KMS-11 (cell line): ENCODE measurements at regions not wholly inside any gene's neighbourhood (a gene's known extent, or its start where the extent isn't known, plus 50 kb on each side); places are given as distances from the start of the nearest gene placed in this dataset.
"Not testable (repeated sequence)": the region's sequence is repeated elsewhere in the genome, so short reads cannot be mapped to it uniquely, and the experiment has no call there.

Experiments used
- H2AFZ ChIP-seq: fragments of 200-600 bp; sonication (generic); 2 replicates; pipeline ENCODE4 v1.6.1; 2016; ENCODE audit warnings: antibody characterized with exemption, mixed run types, low read depth
- H3K27ac ChIP-seq: fragments of 200-600 bp; sonication (generic); 2 replicates; pipeline ENCODE4 v1.6.1; 2016; ENCODE audit warnings: mild to moderate bottlenecking, mixed run types
- H3K27me3 ChIP-seq: fragments of 200-600 bp; sonication (generic); 2 replicates; pipeline ENCODE4 v1.6.1; 2017; ENCODE audit warnings: mild to moderate bottlenecking, low read depth, mixed run types, moderate library complexity; ENCODE audit not compliant: insufficient read depth
- H3K36me3 ChIP-seq: fragments of 200-600 bp; sonication (generic); 2 replicates; pipeline ENCODE4 v1.6.1; 2017; ENCODE audit warnings: mild to moderate bottlenecking, mixed run types; ENCODE audit not compliant: insufficient read depth
- H3K4me1 ChIP-seq: fragments of 200-600 bp; sonication (generic); 2 replicates; pipeline ENCODE4 v1.6.1; 2016; ENCODE audit warnings: mild to moderate bottlenecking, low read depth, mixed run types; ENCODE audit not compliant: poor library complexity, severe bottlenecking
- H3K4me2 ChIP-seq: fragments of 200-600 bp; sonication (generic); 2 replicates; pipeline ENCODE4 v1.7.0; 2016; ENCODE audit warnings: mild to moderate bottlenecking, mixed run types
- H3K4me3 ChIP-seq: fragments of 200-600 bp; sonication (generic); IDR thresholded peaks from 2 replicates; pipeline ENCODE4 v1.6.1; 2017; ENCODE audit warnings: low read depth, low read length, mixed read lengths; ENCODE audit not compliant: insufficient read depth
- H3K79me2 ChIP-seq: fragments of 200-600 bp; sonication (generic); 2 replicates; pipeline ENCODE4 v1.6.1; 2016; ENCODE audit warnings: low read depth, mixed run types; ENCODE audit not compliant: insufficient read depth
- H3K9ac ChIP-seq: fragments of 200-600 bp; sonication (generic); 2 replicates; pipeline ENCODE4 v1.6.1; 2016; ENCODE audit warnings: mild to moderate bottlenecking, mixed run types
- H4K20me1 ChIP-seq: fragments of 200-600 bp; sonication (generic); 2 replicates; pipeline ENCODE4 v1.6.1; 2016; ENCODE audit warnings: mild to moderate bottlenecking, mixed run types; ENCODE audit not compliant: insufficient read depth
- TF ChIP-seq, protein P1 (sequence below): fragments of 200-600 bp; sonication (generic); conservative IDR thresholded peaks from 2 replicates; pipeline ENCODE4 v1.6.1; 2017; ENCODE audit warnings: low read depth, mild to moderate bottlenecking, antibody characterized with exemption, low read length, moderate library complexity, mixed read lengths

DNA sequence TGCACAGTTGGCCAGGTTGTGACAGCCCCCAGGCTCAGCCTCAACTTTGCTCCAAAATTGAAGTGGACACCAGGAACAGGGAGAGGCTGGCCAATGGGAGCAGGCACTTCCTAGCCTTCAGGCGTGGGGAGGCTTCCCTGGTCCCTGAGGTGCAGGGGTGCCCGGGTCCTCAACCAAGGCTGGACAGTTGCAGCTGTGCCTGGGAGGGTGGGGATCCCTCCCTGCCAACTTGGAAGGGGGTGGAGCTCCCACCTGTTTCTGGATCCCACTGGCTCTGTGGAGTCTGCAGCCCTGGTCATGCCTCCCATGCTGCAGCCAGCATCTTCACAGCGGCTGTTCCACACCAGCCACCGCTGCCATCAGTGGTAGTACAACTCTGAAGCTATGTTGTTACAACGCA lies 502.8 kb upstream of the SLITRK5 start:
- Histone ChIP-seq H3K4me3 (no peak overlapping the region), H3K4me1 (no peaks in the 10 kb centered on the region), H3K27me3 (no peaks in the 10 kb centered on the region), H4K20me1 (no peaks in the 10 kb centered on the region), H3K79me2 (no peaks in the 10 kb centered on the region), H2AFZ (no peak overlapping the region), H3K36me3 (no peaks in the 10 kb centered on the region), H3K4me2 (no peak overlapping the region), H3K27ac (no peak overlapping the region), H3K9ac (no peak overlapping the region)
- TF ChIP-seq, protein P1, sequence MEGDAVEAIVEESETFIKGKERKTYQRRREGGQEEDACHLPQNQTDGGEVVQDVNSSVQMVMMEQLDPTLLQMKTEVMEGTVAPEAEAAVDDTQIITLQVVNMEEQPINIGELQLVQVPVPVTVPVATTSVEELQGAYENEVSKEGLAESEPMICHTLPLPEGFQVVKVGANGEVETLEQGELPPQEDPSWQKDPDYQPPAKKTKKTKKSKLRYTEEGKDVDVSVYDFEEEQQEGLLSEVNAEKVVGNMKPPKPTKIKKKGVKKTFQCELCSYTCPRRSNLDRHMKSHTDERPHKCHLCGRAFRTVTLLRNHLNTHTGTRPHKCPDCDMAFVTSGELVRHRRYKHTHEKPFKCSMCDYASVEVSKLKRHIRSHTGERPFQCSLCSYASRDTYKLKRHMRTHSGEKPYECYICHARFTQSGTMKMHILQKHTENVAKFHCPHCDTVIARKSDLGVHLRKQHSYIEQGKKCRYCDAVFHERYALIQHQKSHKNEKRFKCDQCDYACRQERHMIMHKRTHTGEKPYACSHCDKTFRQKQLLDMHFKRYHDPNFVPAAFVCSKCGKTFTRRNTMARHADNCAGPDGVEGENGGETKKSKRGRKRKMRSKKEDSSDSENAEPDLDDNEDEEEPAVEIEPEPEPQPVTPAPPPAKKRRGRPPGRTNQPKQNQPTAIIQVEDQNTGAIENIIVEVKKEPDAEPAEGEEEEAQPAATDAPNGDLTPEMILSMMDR, result no peak

DNA sequence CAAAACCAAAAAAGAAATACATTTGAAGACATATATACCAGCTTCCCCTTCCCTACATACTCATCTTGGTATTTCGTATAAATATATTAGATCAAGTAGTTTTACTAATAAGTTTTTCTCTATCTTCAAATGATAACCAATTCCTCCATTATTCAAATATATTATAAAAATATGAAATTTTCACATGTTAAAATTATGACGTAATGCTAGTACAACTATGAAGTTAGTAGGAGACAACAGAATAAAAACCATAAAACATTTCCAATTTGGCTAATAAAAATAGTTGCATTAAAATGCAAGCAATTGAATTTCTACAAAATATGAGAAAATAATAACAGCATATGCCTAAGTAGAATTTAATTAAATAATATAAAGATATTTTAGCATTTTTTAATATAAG lies 501.8 kb upstream of the SLITRK5 start:
- no peak overlapping the region for H2AFZ ChIP-seq
- no peak overlapping the region for H3K27ac ChIP-seq
- H3K9ac ChIP-seq, result no peak overlapping the region
- no peaks in the 10 kb centered on the region for H4K20me1 ChIP-seq
- H3K4me2 ChIP-seq, result no peak overlapping the region
- no peaks in the 10 kb centered on the region for H3K4me1 ChIP-seq
- H3K4me3 ChIP-seq, result no peak overlapping the region
- H3K36me3 ChIP-seq, result no peaks in the 10 kb centered on the region
- TF ChIP-seq, protein P1, result no peak
- H3K27me3 ChIP-seq, result no peaks in the 10 kb centered on the region
- no peaks in the 10 kb centered on the region for H3K79me2 ChIP-seq

- TF ChIP-seq, protein P1, result no peak
- Histone ChIP-seq H3K9ac (no peak overlapping the region), H3K36me3 (no peaks in the 10 kb centered on the region), H3K79me2 (no peaks in the 10 kb centered on the region), H4K20me1 (no peaks in the 10 kb centered on the region), H3K27ac (no peak overlapping the region), H3K27me3 (no peaks in the 10 kb centered on the region), H3K4me2 (no peak overlapping the region), H2AFZ (no peak overlapping the region), H3K4me1 (no peaks in the 10 kb centered on the region), H3K4me3 (no peak overlapping the region)
Observed at GRCh38 chr13:87172166-87172835, 498.9 kb upstream of the SLITRK5 start.

GRCh38 chr13:87185138-87185537 lies 486.0 kb upstream of the SLITRK5 start:
- not testable (repeated sequence) for H3K27ac ChIP-seq

GRCh38 chr13:87186647-87187046 lies 484.5 kb upstream of the SLITRK5 start:
- not testable (repeated sequence) for H3K36me3 ChIP-seq, H3K4me2 ChIP-seq, H3K79me2 ChIP-seq, H3K27me3 ChIP-seq, H4K20me1 ChIP-seq, H2AFZ ChIP-seq, H3K4me3 ChIP-seq, H3K9ac ChIP-seq, H3K27ac ChIP-seq, H3K4me1 ChIP-seq

More at GRCh38 chr13:87185138-87185537, 486.0 kb upstream of the SLITRK5 start:
- H4K20me1 ChIP-seq, H3K4me3 ChIP-seq, H2AFZ ChIP-seq, H3K4me2 ChIP-seq, H3K27me3 ChIP-seq, H3K4me1 ChIP-seq, H3K79me2 ChIP-seq, H3K9ac ChIP-seq, H3K36me3 ChIP-seq: not testable (repeated sequence)

DNA sequence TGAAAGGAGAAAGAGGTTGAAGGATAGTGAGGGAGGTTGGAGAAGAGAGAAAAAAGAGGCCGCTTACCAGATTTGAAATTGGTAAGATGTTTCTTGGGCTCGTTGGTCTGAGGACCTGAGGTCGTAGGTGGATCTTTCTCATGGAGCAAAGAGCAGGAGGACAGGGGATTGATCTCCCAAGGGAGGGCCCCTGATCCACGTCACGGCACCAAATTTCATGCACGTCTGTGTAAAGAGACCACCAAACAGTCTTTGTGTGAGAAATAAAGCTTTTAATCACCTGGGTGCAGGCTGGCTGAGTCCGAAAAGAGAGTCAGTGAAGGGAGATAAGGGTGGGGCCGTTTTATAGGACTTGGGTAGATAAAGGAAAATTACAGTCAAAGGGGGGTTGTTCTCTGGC lies 479.7 kb upstream of the SLITRK5 start:
- not testable (repeated sequence) for H3K79me2 ChIP-seq, H4K20me1 ChIP-seq, H3K4me2 ChIP-seq, H3K27me3 ChIP-seq, H3K4me1 ChIP-seq, H3K4me3 ChIP-seq, H3K9ac ChIP-seq, H2AFZ ChIP-seq, H3K27ac ChIP-seq, H3K36me3 ChIP-seq
